ENCODE measurements at regions not wholly inside any gene's neighbourhood (a gene's known extent, or its start where the extent isn't known, plus 50 kb on each side); places are given as distances from the start of the nearest gene placed in this dataset.

GRCh38 chr7:76133839-76134238, 67.9 kb upstream of the SRRM3 start:
- no peak for TF ChIP-seq CTCF (IDR thresholded peaks at IDR 0.05)
- TF ChIP-seq POLR2A (IDR thresholded peaks at IDR 0.05) = no peak
